ENCODE measurements at regions not wholly inside any gene's neighbourhood (a gene's known extent, or its start where the extent isn't known, plus 50 kb on each side); places are given as distances from the start of the nearest gene placed in this dataset.

- no peak for TF ChIP-seq ZNF274 (IDR thresholded peaks at IDR 0.05; ENCODE audit: low read depth, low read length)
- no peak overlapping the region for H3K4me3 ChIP-seq (ENCODE audit: low read length)
Measured at GRCh38 chr10:78762086-78762630, 306.6 kb upstream of the ZMIZ1 start.

DNA sequence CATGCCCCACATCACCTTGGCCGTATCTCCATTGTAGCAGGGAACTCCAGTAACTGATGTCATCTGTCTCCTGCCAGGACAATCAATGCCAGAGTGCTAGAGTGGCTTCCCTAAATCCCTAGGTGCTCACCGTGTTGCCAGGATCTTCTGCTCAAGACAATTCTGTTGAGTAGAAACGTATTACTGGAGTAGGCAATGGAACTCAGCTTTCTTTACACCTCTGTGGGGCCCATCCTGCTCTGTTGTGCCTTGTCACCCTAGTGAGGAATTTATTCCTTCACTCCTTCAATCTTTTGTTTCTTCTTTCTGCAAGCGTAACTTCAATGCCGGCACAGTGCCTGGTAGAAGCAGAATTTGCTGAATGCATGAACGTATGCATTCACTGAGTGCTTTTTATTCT is 305.5 kb upstream of the ZMIZ1 start:
- no peak overlapping the region for H3K4me3 ChIP-seq (ENCODE audit: low read length)
- TF ChIP-seq ZNF274 (IDR thresholded peaks at IDR 0.05; ENCODE audit: low read depth, low read length), result no peak

GRCh38 chr10:78763651-78764395 is 304.9 kb upstream of the ZMIZ1 start:
- H3K4me3 ChIP-seq (ENCODE audit: low read length), result no peak overlapping the region

GRCh38 chr10:78764436-78764835 is 304.3 kb upstream of the ZMIZ1 start:
- no peak for TF ChIP-seq ZNF274 (IDR thresholded peaks at IDR 0.05; ENCODE audit: low read depth, low read length)
- H3K4me3 ChIP-seq (ENCODE audit: low read length), result no peak overlapping the region

More at GRCh38 chr10:78763651-78764395, 304.9 kb upstream of the ZMIZ1 start:
- no peak for TF ChIP-seq ZNF274 (IDR thresholded peaks at IDR 0.05; ENCODE audit: low read depth, low read length)

DNA sequence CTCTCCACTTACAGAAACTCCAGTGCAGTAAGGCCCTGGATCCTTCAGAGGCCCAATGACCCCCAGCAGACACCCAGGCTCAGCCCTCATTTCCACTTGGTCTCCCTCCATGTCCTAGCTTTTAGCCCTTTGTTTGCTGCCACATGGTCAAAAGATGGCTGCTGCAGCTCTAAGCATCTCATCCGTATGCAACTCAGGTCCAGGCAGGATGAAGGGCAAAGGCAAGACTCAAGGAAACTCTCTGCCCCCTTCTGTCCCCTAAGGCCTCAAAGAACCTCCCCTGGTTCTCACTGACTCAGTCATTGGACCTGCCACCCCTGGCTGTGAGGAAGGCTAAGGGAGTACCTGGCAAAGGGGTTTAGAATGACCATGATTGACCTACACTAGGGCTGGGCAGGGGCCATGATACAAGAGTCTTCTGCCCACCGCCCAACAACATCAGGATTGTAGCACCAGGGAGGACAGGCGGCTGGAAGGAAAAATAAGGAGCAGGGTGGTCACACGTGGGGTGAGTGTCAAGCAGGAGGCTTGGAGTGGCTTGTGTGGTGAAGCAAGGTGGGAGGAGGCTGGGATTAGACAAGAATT is 303.8 kb upstream of the ZMIZ1 start:
- TF ChIP-seq ZNF274 (IDR thresholded peaks at IDR 0.05; ENCODE audit: low read depth, low read length), result no peak
- no peak overlapping the region for H3K4me3 ChIP-seq (ENCODE audit: low read length)

GRCh38 chr10:78765726-78766335 is 302.9 kb upstream of the ZMIZ1 start:
- H3K4me3 ChIP-seq (ENCODE audit: low read length), result no peak overlapping the region
- TF ChIP-seq ZNF274 (IDR thresholded peaks at IDR 0.05; ENCODE audit: low read depth, low read length), result no peak

DNA sequence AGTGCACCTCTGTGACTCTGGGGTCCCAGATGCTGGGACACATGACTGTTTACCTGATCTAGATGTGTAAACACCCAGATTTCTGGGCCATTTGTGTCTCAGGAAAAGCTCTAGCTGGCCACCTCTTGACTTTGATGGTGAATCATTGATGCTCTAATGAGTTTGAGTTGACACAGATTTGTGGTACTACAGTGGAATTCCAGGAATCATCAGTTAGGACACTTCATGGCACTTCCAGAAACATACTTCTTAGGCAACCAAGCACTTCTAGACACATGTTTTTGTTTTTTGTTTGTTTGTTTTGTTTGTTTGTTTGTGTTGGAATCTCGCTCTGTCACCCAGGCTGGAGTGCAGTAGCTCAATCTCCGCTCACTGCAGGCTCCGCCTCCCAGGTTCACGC is 302.2 kb upstream of the ZMIZ1 start:
- no peak for TF ChIP-seq ZNF274 (IDR thresholded peaks at IDR 0.05; ENCODE audit: low read depth, low read length)
- H3K4me3 ChIP-seq (ENCODE audit: low read length), result no peak overlapping the region

DNA sequence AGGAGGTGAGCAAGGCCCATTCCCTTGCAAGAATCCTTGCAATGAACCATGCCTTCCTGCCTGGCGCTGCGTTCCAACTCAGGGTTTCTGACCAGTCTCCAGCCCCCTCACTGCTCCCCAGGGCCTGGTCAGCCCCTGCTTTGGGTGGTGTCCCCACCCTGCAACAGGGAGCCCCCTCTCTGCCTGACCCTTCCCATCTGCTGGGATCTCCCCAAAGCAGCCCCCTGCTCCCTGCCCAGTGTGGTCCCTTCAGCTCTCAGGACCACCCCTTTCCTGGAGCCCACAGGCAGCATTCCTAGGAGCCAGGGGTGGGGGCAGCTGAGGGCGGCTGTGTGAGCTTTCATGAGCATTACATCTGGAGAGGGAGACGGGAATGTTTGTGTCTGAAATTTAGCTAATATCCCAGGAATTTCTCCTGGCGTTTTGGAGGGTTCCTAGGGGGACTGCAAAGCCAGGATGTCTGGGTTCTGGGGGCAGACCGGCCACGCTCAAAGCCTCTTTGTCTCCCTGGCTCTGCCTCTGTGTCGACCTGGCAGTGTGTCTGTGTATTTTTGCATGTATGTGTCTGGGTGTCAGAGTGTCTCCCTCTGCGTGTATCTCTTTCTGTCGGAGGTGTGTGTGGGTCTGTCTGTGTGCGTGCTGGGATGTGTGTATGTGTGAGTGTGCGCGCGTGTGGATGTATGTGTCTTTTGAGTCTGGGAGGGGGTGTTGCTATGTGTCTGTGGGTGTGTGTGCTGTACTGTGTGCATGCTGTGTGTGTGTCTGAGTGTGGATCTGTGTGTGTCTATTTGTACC is 300.5 kb upstream of the ZMIZ1 start:
- TF ChIP-seq ZNF274 (IDR thresholded peaks at IDR 0.05; ENCODE audit: low read depth, low read length), result no peak
- no peak overlapping the region for H3K4me3 ChIP-seq (ENCODE audit: low read length)

- no peak overlapping the region for H3K4me3 ChIP-seq (ENCODE audit: low read length)
- TF ChIP-seq ZNF274 (IDR thresholded peaks at IDR 0.05; ENCODE audit: low read depth, low read length), result no peak
Measured at GRCh38 chr10:78768876-78769275, 299.9 kb upstream of the ZMIZ1 start.

DNA sequence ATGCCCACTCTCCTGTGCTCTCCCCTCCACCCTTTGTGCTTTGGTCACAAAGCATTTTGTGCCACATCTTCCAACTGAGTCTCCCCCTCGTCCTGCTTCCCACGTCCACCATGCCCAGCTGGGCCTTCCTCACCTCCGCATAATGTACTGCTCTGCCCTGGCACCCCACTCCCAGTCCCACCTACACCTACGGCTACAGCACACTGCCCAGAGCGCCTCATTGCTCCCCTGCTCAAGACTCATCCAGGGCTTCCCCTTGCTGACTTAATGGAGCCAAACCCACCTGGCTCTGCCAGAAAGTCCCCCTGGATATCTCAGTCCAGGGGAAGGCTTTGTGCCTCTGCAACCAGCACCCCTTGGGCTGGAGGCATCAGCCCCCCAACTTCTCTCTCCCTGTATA is 299.2 kb upstream of the ZMIZ1 start:
- no peak for TF ChIP-seq ZNF274 (IDR thresholded peaks at IDR 0.05; ENCODE audit: low read depth, low read length)
- H3K4me3 ChIP-seq (ENCODE audit: low read length), result no peak overlapping the region

DNA sequence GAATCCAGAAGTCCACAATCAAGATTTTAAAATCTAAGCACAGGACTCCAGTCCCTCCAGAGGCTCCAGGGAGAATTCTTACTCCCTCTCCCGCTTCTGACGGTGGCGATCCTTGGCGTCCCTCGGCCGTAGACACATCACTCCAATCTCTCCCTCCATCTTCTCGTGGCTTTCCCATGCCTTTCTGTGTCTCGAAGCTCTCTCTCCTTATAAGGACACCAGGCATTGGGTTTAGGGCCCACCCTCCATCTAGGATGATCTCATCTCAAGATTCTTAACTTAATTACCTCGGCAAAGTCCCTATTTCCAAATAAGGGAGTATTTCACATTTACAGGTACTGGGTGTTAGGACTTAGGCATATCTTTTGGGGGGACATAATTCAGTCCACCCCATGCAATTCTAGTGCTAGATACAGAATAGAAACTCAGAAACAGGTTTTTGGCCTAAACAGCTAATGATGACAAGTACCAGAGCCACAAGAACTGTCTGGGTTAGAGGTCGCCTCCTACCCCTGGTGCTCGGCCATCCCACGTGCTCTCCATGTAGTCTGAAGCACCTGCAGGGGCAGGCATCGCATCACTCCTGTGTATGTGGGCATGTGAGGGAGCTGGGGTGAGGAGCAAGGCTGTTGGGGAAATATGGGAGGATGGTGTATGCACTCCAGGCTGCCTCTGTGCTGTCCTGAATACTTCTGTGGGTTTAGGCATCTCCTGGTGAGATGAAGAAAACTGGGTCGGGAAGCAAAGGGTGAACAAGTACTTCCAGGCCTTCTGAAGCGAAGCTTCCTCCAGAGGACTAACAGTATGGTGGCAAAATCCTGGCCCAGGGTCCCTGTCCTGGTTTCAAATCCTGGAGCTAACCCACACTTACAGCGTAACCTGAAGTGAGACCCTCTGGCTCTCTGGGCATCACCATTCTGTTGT is 298.3 kb upstream of the ZMIZ1 start:
- H3K4me3 ChIP-seq (ENCODE audit: low read length), result no peak overlapping the region
- TF ChIP-seq ZNF274 (IDR thresholded peaks at IDR 0.05; ENCODE audit: low read depth, low read length), result no peak

DNA sequence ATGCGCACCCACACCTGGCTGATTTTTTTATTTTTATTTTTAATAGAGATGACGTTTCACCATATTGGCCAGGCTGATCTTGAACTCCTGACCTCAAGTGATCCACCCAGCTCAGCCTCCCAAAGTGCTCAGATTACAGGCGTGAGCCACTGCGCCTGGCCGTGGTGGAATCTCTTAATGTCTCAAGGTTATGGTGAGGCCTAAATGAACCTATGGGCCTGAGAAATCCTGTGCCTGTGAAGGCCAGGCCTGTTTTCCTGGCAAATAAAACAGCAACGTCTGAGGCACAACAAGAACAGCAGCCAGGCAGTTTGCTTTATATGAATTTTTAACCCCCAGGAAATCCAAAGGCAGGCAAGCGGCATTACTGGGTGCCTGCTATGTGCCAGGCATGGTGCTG is 297.5 kb upstream of the ZMIZ1 start:
- TF ChIP-seq ZNF274 (IDR thresholded peaks at IDR 0.05; ENCODE audit: low read depth, low read length), result no peak
- H3K4me3 ChIP-seq (ENCODE audit: low read length), result no peak overlapping the region

- H3K4me3 ChIP-seq (ENCODE audit: low read length), result no peak overlapping the region
- TF ChIP-seq ZNF274 (IDR thresholded peaks at IDR 0.05; ENCODE audit: low read depth, low read length), result no peak
Measured at GRCh38 chr10:78771808-78772455, 296.8 kb upstream of the ZMIZ1 start.

Data from GM08714 (cell line).